IMR-90 (cell line): ENCODE measurements at regions not wholly inside any gene's neighbourhood (a gene's known extent, or its start where the extent isn't known, plus 50 kb on each side); places are given as distances from the start of the nearest gene placed in this dataset.

ENCODE experiments used
- ATAC-seq: fragments of 200-7000 bp; cut with Tn5 transposase; 2 replicates; pipeline ENCODE4 v1.9.1; 2020; ENCODE audit warnings: low read depth, mild to moderate bottlenecking, moderate library complexity
- BruUV-seq: library from RNA; stranded (reverse); fragments of 400-500 nt; replicated peaks from 2 replicates; lab custom pipeline; 2021; lab: Mats Ljungman, UMichigan
- CTCF ChIA-PET: fragments of 300-600 bp; formaldehyde crosslinking; extraction: SDS; loops from one replicate; lab custom pipeline; 2021; ENCODE audit warnings: antibody characterized with exemption; lab: Yijun Ruan, JAX
- POLR2A ChIA-PET: fragments of 300-600 bp; sonication (Branson Sonifier 250); formaldehyde crosslinking; loops from one replicate; lab custom pipeline; 2022; ENCODE audit warnings: antibody characterized with exemption; ENCODE audit not compliant: unreplicated experiment; lab: Charles Lee
- DNase-seq: peaks from one replicate; pipeline ENCODE4 v3.0.0; 2013
- H2AFZ ChIP-seq: replicated peaks from 2 replicates; pipeline ENCODE3; 2013; ENCODE audit warnings: low read length, mild to moderate bottlenecking; ENCODE audit not compliant: poor library complexity
- H2AK5ac ChIP-seq: 2 replicates; pipeline ENCODE4 v1.6.1; 2013; ENCODE audit warnings: low read depth, low read length, inconsistent platforms
- H2AK9ac ChIP-seq: replicated peaks from 2 replicates; pipeline ENCODE3; 2013; ENCODE audit warnings: mild to moderate bottlenecking, low read depth, low read length, moderate library complexity; ENCODE audit not compliant: poor library complexity
- H2BK120ac ChIP-seq: 2 replicates; pipeline ENCODE4 v1.6.1; 2013; ENCODE audit warnings: low read depth, low read length, inconsistent platforms
- H2BK15ac ChIP-seq: 3 replicates; pipeline ENCODE4 v1.6.1; 2013; ENCODE audit warnings: low read depth, low read length, inconsistent platforms
- H2BK20ac ChIP-seq: 2 replicates; pipeline ENCODE4 v1.6.1; 2013; ENCODE audit warnings: low read depth, mild to moderate bottlenecking, inconsistent platforms, low read length, moderate library complexity
- H2BK5ac ChIP-seq: 2 replicates; pipeline ENCODE4 v1.6.1; 2013; ENCODE audit warnings: mild to moderate bottlenecking, low read depth, low read length, inconsistent platforms; ENCODE audit not compliant: poor library complexity, severe bottlenecking
- H3K14ac ChIP-seq: replicated peaks from 2 replicates; pipeline ENCODE4 v1.6.1; 2013; ENCODE audit warnings: low read depth, low read length, inconsistent platforms
- H3K18ac ChIP-seq: 2 replicates; pipeline ENCODE4 v1.6.1; 2013; ENCODE audit warnings: low read depth, low read length, control low read depth
- H3K23ac ChIP-seq: 2 replicates; pipeline ENCODE4 v1.6.1; 2013; ENCODE audit warnings: low read depth, low read length, inconsistent platforms
- H3K27ac ChIP-seq: 2 replicates; pipeline ENCODE4 v1.5.1; 2013; ENCODE audit warnings: mild to moderate bottlenecking, control low read depth, low read length; ENCODE audit not compliant: insufficient read depth
- H3K27me3 ChIP-seq: 2 replicates; pipeline ENCODE4 v1.6.1; 2013; ENCODE audit warnings: low read length; ENCODE audit not compliant: control insufficient read depth, insufficient read depth
- H3K36me3 ChIP-seq: 2 replicates; pipeline ENCODE4 v1.6.1; 2013; ENCODE audit warnings: low read length, mixed read lengths; ENCODE audit not compliant: control insufficient read depth, insufficient read depth
- H3K4ac ChIP-seq: 2 replicates; pipeline ENCODE4 v1.6.1; 2013; ENCODE audit warnings: low read depth, low read length, inconsistent platforms
- H3K4me1 ChIP-seq: 2 replicates; pipeline ENCODE4 v1.6.1; 2013; ENCODE audit warnings: low read length, mixed read lengths; ENCODE audit not compliant: control insufficient read depth, insufficient read depth
- H3K4me2 ChIP-seq: 2 replicates; pipeline ENCODE4 v1.6.1; 2013; ENCODE audit warnings: low read depth, mild to moderate bottlenecking, control low read depth, low read length, moderate library complexity
- H3K4me3 ChIP-seq: 2 replicates; pipeline ENCODE4 v1.5.1; 2013; ENCODE audit warnings: low read depth, mild to moderate bottlenecking, control low read depth, low read length, moderate library complexity; ENCODE audit not compliant: insufficient read depth
- H3K56ac ChIP-seq: 2 replicates; pipeline ENCODE4 v1.6.1; 2013; ENCODE audit warnings: low read length, inconsistent platforms; ENCODE audit not compliant: insufficient read depth; ENCODE audit errors: extremely low read depth
- H3K79me1 ChIP-seq, 2 experiments: 2 replicates each; pipeline ENCODE4 v1.6.1; 2013; ENCODE audit warnings: low read length in 2 of 2, inconsistent platforms in 1 of 2, low read depth in 1 of 2
- H3K9ac ChIP-seq: 2 replicates; pipeline ENCODE4 v1.6.1; 2013; ENCODE audit warnings: low read depth, low read length, control low read depth
- H3K9me1 ChIP-seq: 2 replicates; pipeline ENCODE4 v1.6.1; 2013; ENCODE audit warnings: low read length, inconsistent platforms; ENCODE audit not compliant: insufficient read depth
- H3K9me3 ChIP-seq: 2 replicates; pipeline ENCODE4 v1.6.1; 2013; ENCODE audit warnings: low read length; ENCODE audit not compliant: control insufficient read depth, insufficient read depth
- H4K20me1 ChIP-seq: 2 replicates; pipeline ENCODE4 v1.6.1; 2013; ENCODE audit warnings: low read length, inconsistent platforms; ENCODE audit not compliant: insufficient read depth
- H4K5ac ChIP-seq: 2 replicates; pipeline ENCODE4 v1.6.1; 2013; ENCODE audit warnings: mild to moderate bottlenecking, low read depth, low read length, control low read depth
- H4K8ac ChIP-seq, 2 experiments: 2 replicates each; pipeline ENCODE4 v1.6.1; 2013; ENCODE audit warnings: low read depth in 2 of 2, low read length in 2 of 2, control low read depth in 1 of 2, inconsistent platforms in 1 of 2
- H4K91ac ChIP-seq: 2 replicates; pipeline ENCODE4 v1.6.1; 2013; ENCODE audit warnings: low read depth, low read length, inconsistent platforms; ENCODE audit not compliant: insufficient read depth
- MAFK ChIP-seq: IDR thresholded peaks from 2 replicates; pipeline ENCODE4 v1.6.1; 2012; ENCODE audit warnings: low read depth, low read length, improper control_type of control experiment
- MAZ ChIP-seq: IDR thresholded peaks from 2 replicates; pipeline ENCODE4 v1.6.1; 2012; ENCODE audit warnings: low read depth, mild to moderate bottlenecking, low read length, improper control_type of control experiment, moderate library complexity, borderline replicate concordance
- SMC3 ChIP-seq: fragments of 150-350 bp; IDR thresholded peaks from 2 replicates; pipeline ENCODE4 v1.6.1; 2016; ENCODE audit warnings: low read depth, mild to moderate bottlenecking, antibody characterized with exemption, low read length, moderate library complexity
- WGBS, 2 experiments: methylation state at CpG; one replicate each; pipeline versions ENCODE4 v1.1.5 to v1.1.7; 2013; ENCODE audit warnings: missing lambda C conversion rate in 2 of 2; ENCODE audit not compliant: insufficient read length in 1 of 2; ENCODE audit errors: extremely low coverage in 2 of 2; 5-methylcytosine and 5-hydroxymethylcytosine counted together
- dilution Hi-C: fragments of 300-500 bp; cut with HindIII; formaldehyde crosslinking; loops from one replicate; pipeline ENCODE4 v1.14.3; 2018; ENCODE audit warnings: low sequenced_read_pairs; ENCODE audit not compliant: unreplicated experiment
- in situ Hi-C: fragments of 300-500 bp; cut with MboI; formaldehyde crosslinking; loops from 3 replicates; pipeline ENCODE4 v1.14.3; 2019; ENCODE audit warnings: low sequenced_read_pairs, inconsistent platforms, mixed read lengths
- intact Hi-C: fragments of 100-400 bp; cut with micrococcal nuclease; formaldehyde crosslinking; loops from 2 replicates; pipeline ENCODE4 v1.10.0; 2022

DNA sequence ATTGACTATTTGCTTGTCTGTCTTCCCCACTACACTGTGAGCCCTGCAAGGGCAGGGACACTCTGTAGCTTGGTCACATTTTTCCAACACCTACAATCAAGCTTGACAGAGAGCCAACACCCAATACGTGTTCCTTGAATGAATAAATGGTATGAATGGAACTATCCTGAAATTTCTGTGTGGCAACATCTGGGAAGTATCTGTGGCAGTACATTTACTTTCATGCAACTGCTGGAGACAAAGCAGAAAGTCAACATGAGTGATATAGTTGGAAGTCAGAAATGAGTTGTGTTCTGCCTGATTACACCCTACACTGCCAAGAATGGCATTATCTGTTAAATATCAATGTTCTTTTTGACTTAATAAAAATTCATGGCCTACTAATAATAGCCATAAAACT lies 343.5 kb upstream of the F9 start:
- Histone ChIP-seq H3K4me1 (no peaks in the 10 kb centered on the region), H3K9me3 (no peaks in the 10 kb centered on the region), H2BK20ac (no peak overlapping the region), H3K9me1 (no peaks in the 10 kb centered on the region), H3K4me2 (no peak overlapping the region), H2BK5ac (no peak overlapping the region), H4K5ac (no peak overlapping the region), H3K56ac (no peak overlapping the region), H3K27me3 (no peaks in the 10 kb centered on the region; the same call in 1 of the 2 replicates), H2AFZ (no peak overlapping the region), H2AK9ac (no peak overlapping the region), H3K4ac (no peak overlapping the region), H2BK120ac (no peak overlapping the region), H3K27ac (no peak overlapping the region), H4K20me1 (no peaks in the 10 kb centered on the region), H4K8ac (no peak overlapping the region), H2BK15ac (no peak overlapping the region), H3K14ac (no peak overlapping the region), H3K9ac (no peak overlapping the region), H4K91ac (no peak overlapping the region), H2AK5ac (no peak overlapping the region), H3K23ac (no peak overlapping the region), H3K36me3 (no peaks in the 10 kb centered on the region), H3K4me3 (no peak overlapping the region), H3K79me1 (no peaks in the 10 kb centered on the region), H3K18ac (no peak overlapping the region)
- no CpG with 5 or more reads among the region's 1 CpG for WGBS, 2 experiments
- no TSS peak for BruUV-seq
- dilution Hi-C loops = no loop called here
- no peak for TF ChIP-seq SMC3
- no peak for TF ChIP-seq MAFK
- no peak for TF ChIP-seq MAZ
- intact Hi-C loops = no loop called here
- ChIA-PET POLR2A (no interaction called here), CTCF (no interaction called here)
- DNase-seq (no peak), ATAC-seq (no peak)
- in situ Hi-C loops = no loop called here
